SK-N-SH (cell line): ENCODE measurements at regions not wholly inside any gene's neighbourhood (a gene's known extent, or its start where the extent isn't known, plus 50 kb on each side); places are given as distances from the start of the nearest gene placed in this dataset.

Experiments
- CTCF ChIA-PET: fragments of 300-600, 350-600 bp; formaldehyde crosslinking; extraction: SDS; loops from one replicate; lab custom pipeline; 2021; lab: Yijun Ruan, JAX
- POLR2A ChIA-PET: fragments of 350-600 bp; sonication (Branson Sonifier 250); formaldehyde crosslinking; extraction: SDS; loops from one replicate; lab custom pipeline; 2020; ENCODE audit warnings: antibody characterized with exemption, inconsistent platforms; lab: Yijun Ruan, JAX
- DNase-seq: peaks from one replicate; pipeline ENCODE4 v3.0.0; 2012
- H2AFZ ChIP-seq: fragments of 200-600 bp; sonication (generic); 2 replicates; pipeline ENCODE4 v1.8.1; 2016; ENCODE audit warnings: antibody characterized with exemption, mild to moderate bottlenecking, low read depth
- H3F3A ChIP-seq: fragments of 200-600 bp; sonication (generic); replicated peaks from 2 replicates; pipeline ENCODE3; 2016; ENCODE audit warnings: antibody characterized with exemption, mild to moderate bottlenecking; ENCODE audit not compliant: insufficient read depth
- H3K27ac ChIP-seq, 2 experiments: fragments of 200-500 bp in 1 of 2; fragments of 200-600 bp in 1 of 2; sonication (Bioruptor generic) in 1 of 2; sonication (generic), shearing (Covaris generic) in 1 of 2; 2 replicates each; pipeline versions ENCODE4 v1.5.1 to v1.6.1; 2014 to 2016; ENCODE audit warnings: low read depth in 2 of 2, inconsistent platforms in 1 of 2, low read length in 1 of 2, mild to moderate bottlenecking in 1 of 2, mixed read lengths in 1 of 2
- H3K27me3 ChIP-seq: fragments of 200-600 bp; sonication (generic), shearing (Covaris generic); 2 replicates; pipeline ENCODE4 v1.6.1; 2016; ENCODE audit warnings: mixed run types; ENCODE audit not compliant: insufficient read depth
- H3K36me3 ChIP-seq, 2 experiments: fragments of 200-500 bp in 1 of 2; fragments of 200-600 bp in 1 of 2; sonication (Bioruptor generic) in 1 of 2; sonication (generic) in 1 of 2; replicated peaks in 1 of 2; 2 replicates each; pipeline versions ENCODE3 to v1.5.1; 2014 to 2016; ENCODE audit warnings: low read length in 1 of 2, mild to moderate bottlenecking in 1 of 2; ENCODE audit not compliant: insufficient read depth in 2 of 2, control insufficient read depth in 1 of 2
- H3K4me1 ChIP-seq, 2 experiments: fragments of 200-500 bp in 1 of 2; fragments of 200-600 bp in 1 of 2; sonication (Bioruptor generic) in 1 of 2; sonication (generic), shearing (Covaris generic) in 1 of 2; 2 replicates each; pipeline versions ENCODE4 v1.5.1 to v1.6.1; 2014 to 2016; ENCODE audit warnings: low read depth in 1 of 2, low read length in 1 of 2, mixed run types in 1 of 2; ENCODE audit not compliant: insufficient read depth in 2 of 2, control insufficient read depth in 1 of 2
- H3K4me2 ChIP-seq: fragments of 200-600 bp; sonication (generic), shearing (Covaris generic); 2 replicates; pipeline ENCODE4 v1.6.1; 2017; ENCODE audit warnings: mixed run types
- H3K4me3 ChIP-seq, 2 experiments: fragments of 200-500 bp in 1 of 2; fragments of 200-600 bp in 1 of 2; sonication (Bioruptor generic) in 1 of 2; sonication (generic), shearing (Covaris generic) in 1 of 2; 2 replicates each; pipeline versions ENCODE4 v1.5.1 to v1.8.1; 2014 to 2016; ENCODE audit warnings: low read depth in 2 of 2, inconsistent platforms in 1 of 2, low read length in 1 of 2, mild to moderate bottlenecking in 1 of 2, mixed read lengths in 1 of 2, moderate library complexity in 1 of 2
- H3K79me2 ChIP-seq: fragments of 200-600 bp; sonication (generic); 2 replicates; pipeline ENCODE4 v1.8.1; 2017; ENCODE audit warnings: mild to moderate bottlenecking; ENCODE audit not compliant: insufficient read depth
- H3K9ac ChIP-seq: fragments of 200-600 bp; sonication (generic); 2 replicates; pipeline ENCODE4 v1.6.1; 2017; ENCODE audit warnings: mixed run types
- H3K9me2 ChIP-seq: fragments of 200-600 bp; sonication (generic); 2 replicates; pipeline ENCODE4 v1.6.1; 2017; ENCODE audit warnings: mixed run types
- H3K9me3 ChIP-seq: fragments of 200-600 bp; sonication (generic); 2 replicates; pipeline ENCODE4 v1.6.1; 2017; ENCODE audit warnings: mixed run types, mild to moderate bottlenecking, moderate library complexity
- H4K20me1 ChIP-seq: fragments of 200-600 bp; sonication (generic); 2 replicates; pipeline ENCODE4 v1.6.1; 2017; ENCODE audit warnings: mild to moderate bottlenecking, mixed run types; ENCODE audit not compliant: insufficient read depth
- CHD2 ChIP-seq: fragments of 150-350 bp; IDR thresholded peaks from 2 replicates; pipeline ENCODE4 v1.6.1; 2018; ENCODE audit warnings: low read length; ENCODE audit not compliant: partially characterized antibody
- ELF1 ChIP-seq: IDR thresholded peaks from 2 replicates; pipeline ENCODE4 v1.4.0; 2012
- FOSL2 ChIP-seq: IDR thresholded peaks from 2 replicates; pipeline ENCODE4 v1.4.0; 2012; ENCODE audit warnings: low read depth, mild to moderate bottlenecking, moderate library complexity, borderline replicate concordance
- FOXM1 ChIP-seq: IDR thresholded peaks from 2 replicates; pipeline ENCODE4 v1.4.0; 2012; ENCODE audit warnings: low read depth, mild to moderate bottlenecking
- GATA2 ChIP-seq: sonication (generic); formaldehyde crosslinking; IDR thresholded peaks from 2 replicates; pipeline ENCODE4 v1.5.0; 2020; ENCODE audit warnings: mild to moderate bottlenecking, missing genetic modification reagents
- IRF3 ChIP-seq: fragments of 150-350 bp; IDR thresholded peaks from 2 replicates; pipeline ENCODE4 v1.6.1; 2016; ENCODE audit warnings: mild to moderate bottlenecking, low read depth, low read length
- JUND ChIP-seq: IDR thresholded peaks from 2 replicates; pipeline ENCODE4 v1.4.0; 2012
- MXI1 ChIP-seq: IDR thresholded peaks from 2 replicates; pipeline ENCODE4 v1.6.1; 2012; ENCODE audit warnings: mild to moderate bottlenecking, low read depth, low read length, improper control_type of control experiment
- NFIC ChIP-seq: IDR thresholded peaks from 2 replicates; pipeline ENCODE4 v1.4.0; 2012; ENCODE audit warnings: borderline replicate concordance
- NRF1 ChIP-seq: IDR thresholded peaks from 2 replicates; pipeline ENCODE4 v1.6.1; 2012; ENCODE audit warnings: low read depth, mild to moderate bottlenecking, low read length
- PBX3 ChIP-seq: IDR thresholded peaks from 2 replicates; pipeline ENCODE4; 2012
- POLR2AphosphoS5 ChIP-seq: IDR thresholded peaks from 2 replicates; pipeline ENCODE4 v1.6.1; 2012; ENCODE audit warnings: low read depth, low read length
- RAD21 ChIP-seq: IDR thresholded peaks from 2 replicates; pipeline ENCODE4 v1.6.1; 2012; ENCODE audit warnings: mild to moderate bottlenecking, low read length
- RCOR1 ChIP-seq: fragments of 150-350 bp; IDR thresholded peaks from 2 replicates; pipeline ENCODE4 v1.6.1; 2017; ENCODE audit warnings: antibody characterized with exemption, low read length
- SIN3A ChIP-seq: IDR thresholded peaks from 2 replicates; pipeline ENCODE4 v1.6.1; 2012; ENCODE audit warnings: low read depth, mild to moderate bottlenecking, low read length, moderate library complexity, borderline replicate concordance
- SMC3 ChIP-seq: IDR thresholded peaks from 2 replicates; pipeline ENCODE4 v1.6.1; 2012; ENCODE audit warnings: low read depth, low read length, improper control_type of control experiment
- TAF1 ChIP-seq: IDR thresholded peaks from 2 replicates; pipeline ENCODE4 v1.6.1; 2012; ENCODE audit warnings: low read depth, mild to moderate bottlenecking, low read length, moderate library complexity, borderline replicate concordance
- USF1 ChIP-seq: IDR thresholded peaks from 2 replicates; pipeline ENCODE4 v1.4.0; 2012; ENCODE audit warnings: low read depth, borderline replicate concordance
- USF2 ChIP-seq: fragments of 150-350 bp; IDR thresholded peaks from 2 replicates; pipeline ENCODE4 v1.6.1; 2017; ENCODE audit warnings: antibody characterized with exemption, low read length, low read depth, borderline replicate concordance
- ZBTB33 ChIP-seq: IDR thresholded peaks from 2 replicates; pipeline ENCODE4 v1.4.0; 2012; ENCODE audit warnings: low read depth, borderline replicate concordance
- WGBS: methylation state at CpG from one replicate; pipeline ENCODE4 v1.1.6; 2017; ENCODE audit warnings: low lambda C conversion rate; 5-methylcytosine and 5-hydroxymethylcytosine counted together

GRCh38 chr12:14280921-14281320 is 84.6 kb upstream of the ATF7IP start:
- ChIA-PET POLR2A (no interaction called here), CTCF (no interaction called here)

GRCh38 chr12:14281539-14281938 is 83.9 kb upstream of the ATF7IP start:
- Histone ChIP-seq H3F3A (no peaks in the 10 kb centered on the region), H3K27me3 (no peaks in the 10 kb centered on the region), H3K4me1 (no peaks in the 10 kb centered on the region), H3K36me3 (no peaks in the 10 kb centered on the region), H3K4me3 (no peak overlapping the region), H3K79me2 (no peaks in the 10 kb centered on the region), H3K9me2 (no peaks in the 10 kb centered on the region), H3K9ac (no peak overlapping the region), H4K20me1 (no peaks in the 10 kb centered on the region), H3K4me2 (no peak overlapping the region), H3K27ac (no peak overlapping the region), H2AFZ (no peak overlapping the region), H3K9me3 (no peaks in the 10 kb centered on the region)
- POLR2A ChIA-PET: no interaction called here
- DNase-seq: no peak
- CTCF ChIA-PET: no interaction called here
- 58% methylated on average over 2 of the region's 2 CpGs for WGBS
- no peak for TF ChIP-seq ZBTB33
- no peak for TF ChIP-seq MXI1
- TF ChIP-seq PBX3: no peak
- no peak for TF ChIP-seq TAF1
- TF ChIP-seq NRF1: no peak
- TF ChIP-seq FOSL2: no peak
- no peak for TF ChIP-seq CHD2
- TF ChIP-seq JUND: no peak
- TF ChIP-seq GATA2: no peak
- TF ChIP-seq IRF3: no peak
- TF ChIP-seq SIN3A: no peak
- no peak for TF ChIP-seq SMC3
- no peak for TF ChIP-seq FOXM1
- TF ChIP-seq RCOR1: no peak
- TF ChIP-seq RAD21: no peak
- TF ChIP-seq USF1: no peak
- TF ChIP-seq ELF1: no peak
- no peak for TF ChIP-seq NFIC
- no peak for TF ChIP-seq USF2

More at GRCh38 chr12:14280921-14281320, 84.6 kb upstream of the ATF7IP start:
- no peaks in the 10 kb centered on the region for H3K9me3 ChIP-seq
- no peak for TF ChIP-seq NRF1
- no peak for TF ChIP-seq POLR2AphosphoS5
- no peak for TF ChIP-seq PBX3
- H3K4me1 ChIP-seq: no peaks in the 10 kb centered on the region
- 75% methylated on average over 5 of the region's 5 CpGs for WGBS
- H3K79me2 ChIP-seq: no peaks in the 10 kb centered on the region
- no peaks in the 10 kb centered on the region for H3K36me3 ChIP-seq
- no peaks in the 10 kb centered on the region for H3K27me3 ChIP-seq
- H3K4me3 ChIP-seq: no peak overlapping the region
- no peak overlapping the region for H3K27ac ChIP-seq
- no peaks in the 10 kb centered on the region for H3F3A ChIP-seq
- H3K9me2 ChIP-seq: no peaks in the 10 kb centered on the region
- no peak overlapping the region for H3K9ac ChIP-seq
- H3K4me2 ChIP-seq: no peak overlapping the region
- H2AFZ ChIP-seq: no peak overlapping the region
- no peak for DNase-seq
- H4K20me1 ChIP-seq: no peaks in the 10 kb centered on the region
